ENCODE measurements at regions not wholly inside any gene's neighbourhood (a gene's known extent, or its start where the extent isn't known, plus 50 kb on each side); places are given as distances from the start of the nearest gene placed in this dataset.

DNA sequence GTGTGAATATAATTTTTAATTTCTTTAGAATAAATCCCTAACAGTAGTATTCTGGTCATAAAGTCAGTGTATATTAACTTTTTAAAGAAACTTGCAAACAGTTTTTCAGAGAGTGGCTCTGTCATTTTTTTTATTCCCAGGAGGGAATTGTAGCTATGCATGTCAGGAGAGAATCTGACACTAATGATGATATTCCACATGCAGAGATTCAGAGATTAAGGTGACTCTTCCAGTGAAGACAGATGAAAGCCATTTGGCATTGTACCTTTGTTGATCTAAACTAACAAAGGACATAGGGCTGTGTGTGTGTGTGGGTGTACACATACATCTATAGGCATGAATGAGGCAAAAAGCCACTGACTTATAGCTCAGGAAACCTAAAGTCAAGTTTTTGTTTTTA lies 99.9 kb downstream of the TNFSF13B start:
- Histone ChIP-seq H3K27me3 (no peaks in the 10 kb centered on the region), H3K4me3 (no peak overlapping the region), H3K9me3 (no peaks in the 10 kb centered on the region), H3K36me3 (no peaks in the 10 kb centered on the region), H3K27ac (no peak overlapping the region), H3K4me1 (no peaks in the 10 kb centered on the region)
- no peak for DNase-seq
- intact Hi-C loops (cut with DNase I) = no loop called here
- no peak for TF ChIP-seq POLR2A (IDR thresholded peaks at IDR 0.05)
- TF ChIP-seq EP300 (IDR thresholded peaks at IDR 0.05) = no peak
- TF ChIP-seq, protein P1, sequence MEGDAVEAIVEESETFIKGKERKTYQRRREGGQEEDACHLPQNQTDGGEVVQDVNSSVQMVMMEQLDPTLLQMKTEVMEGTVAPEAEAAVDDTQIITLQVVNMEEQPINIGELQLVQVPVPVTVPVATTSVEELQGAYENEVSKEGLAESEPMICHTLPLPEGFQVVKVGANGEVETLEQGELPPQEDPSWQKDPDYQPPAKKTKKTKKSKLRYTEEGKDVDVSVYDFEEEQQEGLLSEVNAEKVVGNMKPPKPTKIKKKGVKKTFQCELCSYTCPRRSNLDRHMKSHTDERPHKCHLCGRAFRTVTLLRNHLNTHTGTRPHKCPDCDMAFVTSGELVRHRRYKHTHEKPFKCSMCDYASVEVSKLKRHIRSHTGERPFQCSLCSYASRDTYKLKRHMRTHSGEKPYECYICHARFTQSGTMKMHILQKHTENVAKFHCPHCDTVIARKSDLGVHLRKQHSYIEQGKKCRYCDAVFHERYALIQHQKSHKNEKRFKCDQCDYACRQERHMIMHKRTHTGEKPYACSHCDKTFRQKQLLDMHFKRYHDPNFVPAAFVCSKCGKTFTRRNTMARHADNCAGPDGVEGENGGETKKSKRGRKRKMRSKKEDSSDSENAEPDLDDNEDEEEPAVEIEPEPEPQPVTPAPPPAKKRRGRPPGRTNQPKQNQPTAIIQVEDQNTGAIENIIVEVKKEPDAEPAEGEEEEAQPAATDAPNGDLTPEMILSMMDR (IDR thresholded peaks at IDR 0.05) = no peak
- no peak for TF ChIP-seq POLR2AphosphoS5 (IDR thresholded peaks at IDR 0.05)

DNA sequence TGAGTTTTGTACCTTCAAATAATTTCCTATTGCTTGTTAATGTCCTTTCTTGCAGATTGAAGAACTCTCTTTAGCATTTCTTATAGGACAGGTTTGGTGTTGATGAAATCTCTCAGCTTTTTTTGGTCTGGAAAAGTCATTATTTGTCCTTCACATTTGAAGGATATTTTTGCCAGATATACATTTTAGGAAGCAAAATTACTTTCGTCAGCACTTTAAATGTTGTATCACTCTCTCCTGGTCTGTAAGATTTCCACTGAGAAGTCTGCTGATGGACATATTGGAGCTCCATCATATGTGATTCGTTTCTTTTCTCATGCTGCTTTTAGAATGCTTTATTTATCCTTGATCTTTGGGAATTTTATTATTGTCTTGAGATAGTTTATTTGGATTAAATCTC lies 105.5 kb downstream of the TNFSF13B start:
- Histone ChIP-seq H3K27me3 (no peaks in the 10 kb centered on the region), H3K4me3 (no peak overlapping the region), H3K36me3 (no peaks in the 10 kb centered on the region), H3K4me1 (no peaks in the 10 kb centered on the region), H3K9me3 (no peaks in the 10 kb centered on the region), H3K27ac (no peak overlapping the region)
- 66 to 77% methylated on average over 2 of the region's 2 CpGs for WGBS, 2 donors
- intact Hi-C loops (cut with DNase I) = no loop called here
- TF ChIP-seq, protein P1 (IDR thresholded peaks at IDR 0.05) = no peak
- no peak for TF ChIP-seq POLR2A (IDR thresholded peaks at IDR 0.05)
- TF ChIP-seq POLR2AphosphoS5 (IDR thresholded peaks at IDR 0.05) = no peak
- no peak for TF ChIP-seq EP300 (IDR thresholded peaks at IDR 0.05)
- no peak for DNase-seq

DNA sequence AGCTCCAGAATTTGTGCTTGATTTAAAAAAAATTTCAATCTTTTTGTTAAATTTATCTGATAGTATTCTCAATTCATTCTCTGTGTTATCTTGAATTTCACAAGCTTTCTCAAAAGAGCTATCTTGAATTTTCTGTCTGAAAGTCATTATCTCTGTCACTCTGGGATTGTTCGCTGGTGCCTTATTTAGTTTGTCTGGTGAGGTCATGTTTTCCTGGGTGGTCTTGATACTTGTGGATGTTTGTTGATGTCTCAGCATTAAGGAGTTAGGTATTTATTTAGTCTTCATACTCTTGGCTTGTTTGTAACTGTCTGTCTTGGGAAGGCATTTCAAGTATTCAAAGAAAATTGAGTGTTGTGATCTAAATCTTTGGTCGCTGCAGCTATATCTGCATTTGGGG lies 106.3 kb downstream of the TNFSF13B start:
- no peak overlapping the region for H3K4me3 ChIP-seq
- no peaks in the 10 kb centered on the region for H3K36me3 ChIP-seq
- no peaks in the 10 kb centered on the region for H3K27me3 ChIP-seq
- H3K4me1 ChIP-seq = no peaks in the 10 kb centered on the region
- DNase-seq = no peak
- no peak overlapping the region for H3K27ac ChIP-seq
- no peaks in the 10 kb centered on the region for H3K9me3 ChIP-seq
- 87 to 88% methylated on average over 2 of the region's 2 CpGs for WGBS, 2 donors
- TF ChIP-seq, protein P1 (IDR thresholded peaks at IDR 0.05) = no peak
- TF ChIP-seq POLR2AphosphoS5 (IDR thresholded peaks at IDR 0.05) (no peak), POLR2A (IDR thresholded peaks at IDR 0.05) (no peak), EP300 (IDR thresholded peaks at IDR 0.05) (no peak)
- intact Hi-C loops (cut with DNase I) = no loop called here

DNA sequence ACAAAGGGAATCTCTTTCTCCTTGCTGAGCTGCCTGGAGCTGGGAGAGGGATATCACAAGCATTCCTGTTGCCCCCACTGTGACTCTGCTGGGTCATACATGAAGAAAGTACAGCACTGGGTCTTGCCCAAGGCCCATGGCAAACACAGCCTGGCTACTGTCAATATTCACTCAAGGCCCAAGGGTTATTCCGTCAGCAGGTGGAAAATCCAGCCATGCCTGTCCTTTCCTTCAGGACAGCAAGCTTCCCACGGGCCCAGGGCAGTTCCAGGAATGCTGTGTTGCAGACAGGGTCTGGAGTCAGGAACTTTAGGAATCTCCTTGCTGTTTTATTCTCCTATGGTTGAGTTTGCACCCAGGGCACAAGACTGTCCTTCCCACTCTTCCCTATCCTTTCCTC lies 106.8 kb downstream of the TNFSF13B start:
- intact Hi-C loops (cut with DNase I) = no loop called here
- no peak for DNase-seq

More for the DNA sequence above, 106.8 kb downstream of the TNFSF13B start:
- WGBS, 2 donors = 60 to 78% methylated on average over 2 of the region's 2 CpGs
- no peaks in the 10 kb centered on the region for H3K9me3 ChIP-seq
- no peak overlapping the region for H3K4me3 ChIP-seq
- no peaks in the 10 kb centered on the region for H3K4me1 ChIP-seq
- H3K27me3 ChIP-seq = no peaks in the 10 kb centered on the region
- H3K36me3 ChIP-seq = no peaks in the 10 kb centered on the region
- TF ChIP-seq EP300 (IDR thresholded peaks at IDR 0.05) (no peak), POLR2AphosphoS5 (IDR thresholded peaks at IDR 0.05) (no peak), POLR2A (IDR thresholded peaks at IDR 0.05) (no peak)
- TF ChIP-seq, protein P1 (IDR thresholded peaks at IDR 0.05) = no peak
- H3K27ac ChIP-seq = no peak overlapping the region

Data from sigmoid colon (tissue), 6 donors.